Choroid plexus epithelial cell (primary cell): ENCODE measurements at regions not wholly inside any gene's neighbourhood (a gene's known extent, or its start where the extent isn't known, plus 50 kb on each side); places are given as distances from the start of the nearest gene placed in this dataset.

ENCODE experiments used
- DNase-seq: peaks from one replicate; pipeline ENCODE4 v3.0.0-alpha.2; 2010; ENCODE audit warnings: low read depth
- H3K4me3 ChIP-seq: 2 replicates; pipeline ENCODE4 v1.5.1; 2011; ENCODE audit warnings: low read depth, mild to moderate bottlenecking, control low read depth, low read length, moderate library complexity
- CTCF ChIP-seq: conservative IDR thresholded peaks from 2 replicates; pipeline ENCODE4 v1.5.1; 2011; ENCODE audit warnings: low read depth, mild to moderate bottlenecking, control low read depth, inconsistent platforms, low read length, moderate library complexity

DNA sequence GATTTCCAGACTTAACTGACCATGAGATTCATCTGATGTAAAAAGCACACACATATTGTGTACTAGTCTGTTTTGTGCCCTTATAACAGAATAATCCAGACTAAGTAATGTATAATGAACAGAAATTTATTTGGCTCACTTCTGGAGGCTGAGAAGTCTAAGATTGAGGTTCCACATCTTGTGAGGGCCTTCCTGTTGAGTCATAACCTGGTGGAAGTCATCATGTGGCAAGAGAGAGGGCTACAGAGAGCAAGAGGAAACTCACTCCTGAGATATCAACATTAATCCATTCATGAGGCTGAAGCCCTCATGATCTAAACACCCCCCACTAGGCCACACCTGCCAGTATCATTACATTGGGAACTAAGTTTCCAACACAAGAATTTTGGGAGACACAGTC, 977.6 kb downstream of the MCTP2 start:
- TF ChIP-seq CTCF = no peak
- no peak overlapping the region for H3K4me3 ChIP-seq
- DNase-seq = peak; percentile 37

GRCh38 chr15:95210436-95210981, 979.1 kb downstream of the MCTP2 start:
- DNase-seq = no peak
- TF ChIP-seq CTCF = no peak
- H3K4me3 ChIP-seq = no peak overlapping the region

DNA sequence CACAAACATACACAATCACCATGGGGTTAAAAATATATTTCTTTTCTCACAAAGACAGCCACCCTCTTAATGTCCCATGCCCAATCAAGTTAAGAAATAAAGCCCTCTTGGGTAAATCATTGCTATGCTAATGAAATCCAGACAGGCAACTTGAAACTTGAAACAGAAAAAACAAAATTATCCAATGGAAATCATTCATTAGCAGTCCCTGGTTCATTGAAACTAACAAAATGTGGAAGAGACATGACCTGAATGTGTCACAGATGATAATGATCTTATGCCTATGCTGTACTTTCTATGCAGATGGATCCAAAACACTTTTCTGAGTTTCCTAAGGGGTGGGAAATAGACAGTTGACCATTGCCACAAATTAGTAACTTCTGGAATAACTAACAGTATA, 983.7 kb downstream of the MCTP2 start:
- no peak for TF ChIP-seq CTCF
- no peak for DNase-seq
- H3K4me3 ChIP-seq = no peak overlapping the region

GRCh38 chr15:95226835-95227234, 995.5 kb downstream of the MCTP2 start:
- no peak for TF ChIP-seq CTCF
- DNase-seq = no peak
- no peak overlapping the region for H3K4me3 ChIP-seq

DNA sequence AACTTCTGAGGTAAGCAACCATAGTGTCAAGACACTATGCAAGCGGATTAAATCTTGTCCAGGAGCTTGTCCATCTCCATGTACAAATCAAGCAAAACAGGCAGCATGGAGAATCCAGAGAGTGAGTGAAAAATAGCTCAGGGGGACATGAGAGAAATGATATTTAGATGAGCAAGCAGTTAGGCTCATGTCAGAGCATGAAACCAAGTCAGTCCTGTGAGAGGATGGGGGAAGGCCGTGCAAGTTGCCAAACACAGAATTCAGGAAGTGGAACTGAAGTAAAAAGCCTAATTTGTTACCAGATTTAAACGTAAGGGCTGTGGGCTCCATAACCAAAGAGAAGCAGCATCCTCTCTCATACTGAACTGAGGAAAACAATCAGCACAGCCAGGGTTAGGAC, 995.9 kb downstream of the MCTP2 start:
- TF ChIP-seq CTCF = no peak
- H3K4me3 ChIP-seq = no peak overlapping the region
- DNase-seq = no peak

DNA sequence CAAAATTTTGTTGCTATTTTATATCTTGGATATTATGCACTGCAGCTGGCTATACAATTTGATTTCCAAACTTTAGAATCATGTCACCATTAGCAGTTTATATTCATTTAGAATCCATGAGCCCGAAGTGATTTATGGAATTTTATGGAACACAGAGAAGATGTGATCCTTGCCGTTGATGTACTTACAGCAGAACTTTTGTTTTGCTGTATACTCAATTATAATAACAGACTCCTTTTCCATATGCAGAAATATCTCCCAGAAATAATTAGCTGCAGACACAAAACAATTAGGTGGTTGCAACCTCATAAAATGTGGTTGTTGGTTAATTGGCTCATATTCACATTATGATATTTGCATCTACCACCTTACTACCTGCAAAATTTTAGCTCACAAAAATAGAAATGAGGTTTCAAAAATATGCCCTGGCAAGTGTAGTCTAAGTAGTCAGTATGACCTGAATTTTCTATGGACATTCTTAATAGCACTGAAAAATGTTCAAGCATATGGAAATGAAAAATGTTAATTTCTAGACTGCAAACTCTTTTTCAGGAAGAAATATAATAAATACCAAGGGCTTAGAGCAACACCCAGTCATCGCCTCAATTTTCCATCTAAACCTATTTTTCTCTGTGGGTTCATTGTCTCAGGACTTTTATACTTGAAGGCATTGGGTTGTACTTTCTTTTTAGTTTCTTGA, 997.6 kb downstream of the MCTP2 start:
- TF ChIP-seq CTCF = no peak
- no peak for DNase-seq
- no peak overlapping the region for H3K4me3 ChIP-seq

DNA sequence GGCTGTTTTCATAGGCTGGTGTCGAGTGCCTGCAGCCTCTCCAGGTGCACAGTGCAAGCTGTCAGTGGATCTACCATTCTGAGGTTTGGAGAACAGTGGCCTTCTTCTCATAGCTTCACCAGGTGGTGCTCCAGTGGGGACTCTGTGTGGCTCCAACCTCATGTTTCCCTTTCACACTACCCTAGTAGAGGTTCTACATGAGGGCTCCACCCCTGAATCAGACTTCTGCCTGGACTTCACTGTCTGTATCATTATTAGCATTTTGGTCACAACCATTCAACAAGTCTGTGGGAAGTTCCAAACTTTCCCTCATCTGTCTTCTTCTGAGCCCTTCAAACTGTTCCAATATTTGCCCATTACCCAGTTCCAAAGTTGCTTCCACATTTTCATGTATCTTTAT, 1003.7 kb downstream of the MCTP2 start:
- TF ChIP-seq CTCF = no peak
- H3K4me3 ChIP-seq = no peak overlapping the region
- DNase-seq = no peak
